BLaER1 treated with 17β-estradiol and CSF1 and Interleukin-3, amounts not matched to agents 10 nM and 100 nM (cell line): ENCODE measurements at regions not wholly inside any gene's neighbourhood (a gene's known extent, or its start where the extent isn't known, plus 50 kb on each side); places are given as distances from the start of the nearest gene placed in this dataset.

Experiments
- H3K27ac ChIP-seq, 11 experiments: shearing (Covaris generic); formaldehyde crosslinking; 2 replicates each; pipeline ENCODE4 v1.8.1; 2022
- H3K27me3 ChIP-seq, 11 experiments: shearing (Covaris generic); formaldehyde crosslinking; 2 replicates each; pipeline ENCODE4 v1.8.1; 2022
- H3K36me3 ChIP-seq, 11 experiments: shearing (Covaris generic); formaldehyde crosslinking; 2 replicates each; pipeline ENCODE4 v1.8.1; 2022
- H3K4me1 ChIP-seq, 10 experiments: shearing (Covaris generic); formaldehyde crosslinking; 2 replicates each; pipeline ENCODE4 v1.8.1; 2022
- H3K4me2 ChIP-seq, 11 experiments: shearing (Covaris generic); formaldehyde crosslinking; 2 replicates each; pipeline ENCODE4 v1.8.1; 2022
- H3K4me3 ChIP-seq, 10 experiments: shearing (Covaris generic); formaldehyde crosslinking; 2 replicates each; pipeline ENCODE4 v1.8.1; 2022
- H3K9ac ChIP-seq, 11 experiments: shearing (Covaris generic); formaldehyde crosslinking; 2 replicates each; pipeline ENCODE4 v1.8.1; 2022
- H3K9me3 ChIP-seq, 11 experiments: shearing (Covaris generic); formaldehyde crosslinking; replicated peaks in 1 of 11; 2 replicates each; pipeline ENCODE4 v1.8.1; 2022
- H4K20me1 ChIP-seq, 11 experiments: shearing (Covaris generic); formaldehyde crosslinking; 2 replicates each; pipeline ENCODE4 v1.8.1; 2022
- Cebpa-rat ChIP-seq, 11 experiments: shearing (Covaris generic); IDR thresholded peaks; 2 replicates each; pipeline ENCODE4 v1.8.1; 2022

DNA sequence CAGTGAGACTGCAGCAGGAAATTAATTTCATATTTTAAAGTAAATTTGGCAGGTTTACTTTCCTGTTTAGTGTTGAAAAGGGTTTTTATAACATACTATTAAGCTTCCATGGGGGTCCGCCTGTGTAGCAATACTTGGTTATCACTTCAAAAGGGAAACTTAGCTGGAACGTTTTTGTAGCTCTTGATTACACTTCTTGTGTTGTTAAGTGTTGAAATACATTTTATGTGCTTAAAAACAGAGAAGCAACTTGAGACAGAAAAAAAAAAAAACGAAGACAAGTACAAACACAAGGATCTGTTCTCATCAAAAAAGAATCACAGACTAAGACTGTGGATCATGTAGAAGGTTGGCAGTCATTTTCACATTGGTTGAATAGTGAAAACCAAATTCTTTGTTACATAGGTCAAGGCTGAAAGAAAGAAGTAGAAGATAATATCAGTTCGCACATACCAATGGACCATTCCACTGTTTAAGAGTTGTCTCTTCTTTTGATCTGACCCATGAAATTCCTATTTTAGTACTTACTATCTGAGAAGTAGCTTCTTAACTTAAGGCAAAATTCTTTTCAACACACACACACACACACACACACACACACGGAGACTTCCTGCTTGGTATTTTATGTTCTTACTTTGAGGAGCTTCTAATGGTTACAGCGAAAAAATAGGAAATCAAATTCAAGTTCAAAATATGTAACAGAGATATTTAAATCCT is 113.9 kb upstream of the SLC35B3 start:
- Histone ChIP-seq H3K27ac (no peak overlapping the region), H3K4me1 (no peaks in the 10 kb centered on the region), H4K20me1 (no peaks in the 10 kb centered on the region), H3K36me3 (no peaks in the 10 kb centered on the region), H3K4me3 (no peak overlapping the region), H3K4me2 (no peak overlapping the region), H3K9ac (no peak overlapping the region), H3K27me3 (no peaks in the 10 kb centered on the region), H3K9me3 (no peaks in the 10 kb centered on the region)
- TF ChIP-seq Cebpa-rat (IDR thresholded peaks at IDR 0.05): no peak

DNA sequence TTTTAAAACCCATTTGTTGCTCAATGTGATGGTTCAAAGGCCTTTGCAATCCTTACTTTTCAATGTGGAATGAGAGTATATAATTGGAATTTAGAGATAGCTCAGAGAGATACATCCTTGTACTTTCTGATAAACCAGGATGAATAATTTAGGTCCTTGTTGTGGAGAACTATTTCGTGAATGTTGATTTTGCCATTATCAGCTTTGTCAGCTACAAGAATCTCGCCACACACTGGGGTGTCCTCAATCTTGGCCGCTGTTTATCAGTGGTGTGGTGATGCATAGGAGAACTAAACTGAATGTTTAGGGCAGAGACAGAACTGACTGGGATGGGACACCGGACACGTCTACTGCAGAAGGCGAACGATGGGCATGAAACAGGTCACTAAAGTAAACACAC is 111.2 kb upstream of the SLC35B3 start:
- Histone ChIP-seq H4K20me1 (no peaks in the 10 kb centered on the region), H3K9me3 (no peaks in the 10 kb centered on the region), H3K9ac (no peak overlapping the region), H3K27ac (no peak overlapping the region), H3K4me3 (no peak overlapping the region), H3K4me1 (no peaks in the 10 kb centered on the region), H3K4me2 (no peak overlapping the region), H3K36me3 (no peaks in the 10 kb centered on the region), H3K27me3 (no peaks in the 10 kb centered on the region)
- no peak for TF ChIP-seq Cebpa-rat (IDR thresholded peaks at IDR 0.05)

DNA sequence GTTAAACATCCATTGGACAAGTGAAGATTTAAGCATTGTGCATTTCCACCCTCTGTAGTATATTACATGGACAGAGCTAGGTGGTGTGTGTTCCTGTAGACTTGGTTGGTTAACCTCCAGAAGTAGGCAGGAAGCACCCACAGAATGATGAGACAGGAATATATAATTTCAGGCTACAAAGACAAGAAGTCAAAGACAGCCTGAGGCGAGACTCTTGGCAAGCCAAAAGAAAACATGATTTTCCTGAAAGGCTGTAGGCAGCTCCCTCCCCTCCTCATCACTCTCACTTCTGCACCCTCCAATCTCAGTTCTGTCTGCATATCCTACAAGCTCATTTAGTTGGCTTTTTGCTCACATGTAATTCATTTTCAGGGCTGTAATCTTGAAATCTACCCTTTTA is 110.0 kb upstream of the SLC35B3 start:
- H3K9ac ChIP-seq: no peak overlapping the region
- H3K36me3 ChIP-seq: no peaks in the 10 kb centered on the region
- H3K9me3 ChIP-seq: peaks cover 6 to 8% (median 7%) of the 10 kb centered on the region in 11 experiments
- TF ChIP-seq Cebpa-rat (IDR thresholded peaks at IDR 0.05): no peak
- no peak overlapping the region for H3K27ac ChIP-seq
- no peak overlapping the region for H3K4me3 ChIP-seq
- H3K27me3 ChIP-seq: no peaks in the 10 kb centered on the region
- H4K20me1 ChIP-seq: no peaks in the 10 kb centered on the region
- no peak overlapping the region for H3K4me2 ChIP-seq
- no peaks in the 10 kb centered on the region for H3K4me1 ChIP-seq

DNA sequence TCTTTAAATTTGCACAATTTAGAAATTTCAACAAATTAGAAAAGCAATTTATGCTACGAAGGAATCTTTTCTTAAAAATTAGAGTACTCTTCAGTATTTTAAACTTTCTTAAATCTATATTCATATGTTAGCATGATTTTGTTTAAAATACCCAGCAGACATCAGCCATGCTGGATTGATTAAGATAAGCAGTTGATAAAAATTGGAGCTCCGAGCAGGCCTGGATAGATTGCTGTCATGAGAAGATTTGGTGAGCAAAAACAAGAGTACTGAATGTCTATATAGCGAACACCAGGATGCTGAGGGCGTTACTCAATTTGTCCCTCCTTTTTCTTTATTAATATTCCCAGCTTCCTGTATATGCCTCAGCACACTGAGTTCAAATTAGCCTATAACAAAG is 108.4 kb upstream of the SLC35B3 start:
- H3K9me3 ChIP-seq: peaks cover 11 to 13% (median 11%) of the 10 kb centered on the region in 11 experiments
- no peak for TF ChIP-seq Cebpa-rat (IDR thresholded peaks at IDR 0.05)

DNA sequence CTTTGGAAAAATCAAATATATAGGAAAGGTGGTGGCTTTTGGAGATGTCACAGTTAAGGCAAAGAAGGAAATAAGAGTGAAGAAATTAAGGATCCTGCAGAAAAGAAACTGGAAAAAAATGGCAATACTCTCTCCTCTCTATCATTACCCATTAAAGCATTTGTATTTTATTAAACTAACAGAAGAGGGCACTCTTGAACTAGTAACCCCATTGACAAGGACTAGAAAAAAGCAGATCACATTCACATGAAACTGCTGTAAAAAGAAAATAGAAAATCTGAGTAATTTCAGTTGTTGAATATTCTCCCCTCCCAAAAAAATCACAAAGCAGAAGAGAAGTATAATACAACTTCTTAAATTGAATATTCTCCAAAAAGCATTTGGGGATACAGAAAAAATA is 104.1 kb upstream of the SLC35B3 start:
- peaks cover 11 to 13% (median 11%) of the 10 kb centered on the region in 11 experiments for H3K9me3 ChIP-seq
- H3K36me3 ChIP-seq: no peaks in the 10 kb centered on the region
- H3K4me3 ChIP-seq: no peak overlapping the region
- no peak overlapping the region for H3K27ac ChIP-seq
- no peaks in the 10 kb centered on the region for H3K4me1 ChIP-seq
- H3K4me2 ChIP-seq: no peak overlapping the region
- no peaks in the 10 kb centered on the region for H3K27me3 ChIP-seq
- H4K20me1 ChIP-seq: no peaks in the 10 kb centered on the region
- no peak overlapping the region for H3K9ac ChIP-seq
- TF ChIP-seq Cebpa-rat (IDR thresholded peaks at IDR 0.05): no peak

More for the DNA sequence above, 108.4 kb upstream of the SLC35B3 start:
- Histone ChIP-seq H3K4me1 (no peaks in the 10 kb centered on the region), H3K27ac (no peak overlapping the region), H4K20me1 (no peaks in the 10 kb centered on the region), H3K27me3 (no peaks in the 10 kb centered on the region), H3K36me3 (no peaks in the 10 kb centered on the region), H3K4me3 (no peak overlapping the region), H3K9ac (no peak overlapping the region), H3K4me2 (no peak overlapping the region)

DNA sequence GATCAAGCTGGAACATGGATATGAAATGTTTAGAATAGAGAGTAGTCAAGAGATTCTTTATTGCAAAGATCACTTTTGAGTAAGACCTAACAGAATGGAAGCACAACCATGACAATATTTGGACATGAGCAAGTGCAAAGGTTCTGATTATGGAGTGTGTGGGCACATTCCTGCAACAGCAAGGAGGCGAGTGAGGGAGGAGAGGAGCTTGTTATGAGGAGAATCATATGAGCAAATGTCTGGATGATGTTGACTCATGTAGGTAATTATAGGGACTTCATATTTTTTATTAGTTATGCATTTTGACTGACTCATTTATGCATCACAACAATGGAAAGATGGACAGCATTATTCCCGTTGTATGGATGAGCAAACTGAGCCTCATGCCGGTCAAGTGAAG is 100.8 kb upstream of the SLC35B3 start:
- H3K27ac ChIP-seq: no peak overlapping the region
- no peak overlapping the region for H3K4me2 ChIP-seq
- H4K20me1 ChIP-seq: no peaks in the 10 kb centered on the region
- no peak overlapping the region for H3K9ac ChIP-seq
- H3K36me3 ChIP-seq: no peaks in the 10 kb centered on the region
- H3K4me1 ChIP-seq: no peaks in the 10 kb centered on the region
- no peak for TF ChIP-seq Cebpa-rat (IDR thresholded peaks at IDR 0.05)
- H3K4me3 ChIP-seq: no peak overlapping the region
- H3K27me3 ChIP-seq: no peaks in the 10 kb centered on the region
- peaks cover 11 to 16% (median 12%) of the 10 kb centered on the region in 11 experiments for H3K9me3 ChIP-seq

DNA sequence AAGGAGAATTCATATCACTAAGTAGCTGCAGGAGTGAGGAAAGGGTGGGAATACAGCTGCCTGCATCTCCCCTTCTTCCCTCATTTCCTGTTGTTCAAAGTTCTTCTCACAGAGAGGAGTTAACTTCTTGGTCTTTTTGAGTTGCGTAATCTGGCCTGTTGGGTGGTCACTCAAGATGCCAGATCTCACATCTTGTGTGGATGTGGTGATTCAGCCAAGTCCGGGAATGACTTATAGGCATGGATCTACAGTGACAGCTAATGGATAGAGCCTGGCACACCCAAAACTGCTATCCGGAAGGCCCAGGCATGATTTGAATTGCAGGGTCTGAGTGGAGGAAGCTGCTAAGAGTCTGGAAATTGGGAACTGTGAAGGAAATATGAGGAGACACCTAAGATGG is 100.2 kb upstream of the SLC35B3 start:
- no peaks in the 10 kb centered on the region for H3K4me1 ChIP-seq
- TF ChIP-seq Cebpa-rat (IDR thresholded peaks at IDR 0.05): no peak
- H4K20me1 ChIP-seq: no peaks in the 10 kb centered on the region
- H3K27ac ChIP-seq: no peak overlapping the region
- no peak overlapping the region for H3K4me3 ChIP-seq
- peaks cover 6 to 11% (median 7%) of the 10 kb centered on the region in 11 experiments for H3K9me3 ChIP-seq
- H3K27me3 ChIP-seq: no peaks in the 10 kb centered on the region
- no peak overlapping the region for H3K9ac ChIP-seq
- H3K4me2 ChIP-seq: no peak overlapping the region
- H3K36me3 ChIP-seq: no peaks in the 10 kb centered on the region

DNA sequence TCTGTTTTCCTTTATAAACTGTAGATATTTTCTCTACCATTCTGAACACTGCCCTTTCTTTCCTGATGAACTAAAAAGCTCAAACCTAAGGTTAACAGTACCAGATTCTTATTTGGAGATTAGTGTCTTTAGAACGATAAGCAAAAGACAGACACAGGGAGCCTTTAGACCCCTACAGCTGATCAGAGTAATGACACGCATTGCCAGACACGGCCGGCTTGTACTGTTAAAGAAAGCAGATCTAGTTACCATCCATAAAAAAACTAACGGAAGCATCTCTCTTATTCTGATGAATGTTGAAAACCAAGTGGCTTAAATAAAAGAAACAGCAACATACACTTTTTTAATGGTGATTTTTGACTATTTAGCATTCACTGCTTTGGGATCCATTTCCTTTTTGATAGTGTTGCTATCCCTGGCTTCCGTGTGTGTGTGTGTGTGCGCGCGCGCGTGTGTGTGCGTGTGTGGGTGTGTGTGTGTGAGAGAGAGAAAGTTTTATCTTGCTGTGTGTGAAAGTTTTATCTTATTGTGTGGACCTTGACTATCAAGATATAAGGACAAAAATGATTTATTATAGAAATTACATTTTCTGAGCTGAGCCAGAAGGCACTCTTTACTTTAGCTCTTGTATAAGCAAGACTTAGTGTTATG is 95.6 kb upstream of the SLC35B3 start:
- Histone ChIP-seq H3K4me3 (no peak overlapping the region), H3K27ac (no peak overlapping the region), H3K27me3 (no peaks in the 10 kb centered on the region), H3K4me1 (no peaks in the 10 kb centered on the region), H4K20me1 (no peaks in the 10 kb centered on the region), H3K36me3 (no peaks in the 10 kb centered on the region), H3K9me3 (peaks cover 0 to 5% (median 0%) of the 10 kb centered on the region in 11 experiments; a peak in 2 of 22 replicates), H3K9ac (no peak overlapping the region), H3K4me2 (no peak overlapping the region)
- TF ChIP-seq Cebpa-rat (IDR thresholded peaks at IDR 0.05): no peak

DNA sequence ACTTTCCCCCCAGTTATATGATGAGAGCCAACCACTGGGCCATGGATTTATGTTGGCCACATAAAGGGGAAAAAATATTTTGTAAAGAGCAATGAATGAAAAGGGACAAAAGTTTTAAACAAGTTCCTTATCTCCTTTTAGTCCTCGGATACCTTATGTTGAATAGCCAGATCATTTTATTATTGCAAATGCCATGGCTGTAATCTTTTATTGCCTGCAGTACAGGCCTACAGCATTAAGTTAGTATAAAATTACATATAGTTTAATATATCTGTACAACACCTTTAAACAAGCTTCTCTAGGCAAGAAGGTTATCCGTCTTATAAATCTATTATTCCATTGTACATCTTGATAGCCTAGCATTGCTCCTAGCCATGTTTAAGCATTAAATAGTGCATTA is 93.9 kb upstream of the SLC35B3 start:
- Histone ChIP-seq H3K4me3 (no peak overlapping the region), H3K27me3 (no peaks in the 10 kb centered on the region), H3K4me1 (no peaks in the 10 kb centered on the region), H3K4me2 (no peak overlapping the region), H3K27ac (no peak overlapping the region), H4K20me1 (no peaks in the 10 kb centered on the region), H3K36me3 (no peaks in the 10 kb centered on the region), H3K9me3 (peaks cover 0 to 5% (median 0%) of the 10 kb centered on the region in 11 experiments; a peak in 2 of 22 replicates), H3K9ac (no peak overlapping the region)
- TF ChIP-seq Cebpa-rat (IDR thresholded peaks at IDR 0.05): no peak

DNA sequence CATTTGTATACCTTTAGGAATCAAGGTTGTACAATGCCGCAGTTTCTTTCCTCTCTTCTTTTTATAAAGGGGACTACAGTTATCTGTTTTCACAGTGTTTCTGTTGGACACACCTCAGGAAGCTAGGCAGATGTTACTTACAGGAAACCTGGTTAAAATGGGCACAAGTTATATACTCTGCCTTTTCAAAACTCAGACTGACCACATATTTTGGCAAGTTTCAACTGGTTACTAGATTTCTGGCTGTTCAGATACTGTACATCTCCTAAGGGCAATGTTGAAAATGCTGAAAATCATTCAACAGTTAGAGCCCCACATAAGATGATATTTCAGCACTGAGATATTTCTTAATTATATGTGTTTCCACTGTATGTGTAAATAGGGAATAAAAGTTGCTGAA is 92.5 kb upstream of the SLC35B3 start:
- Histone ChIP-seq H3K9ac (no peak overlapping the region), H3K4me3 (no peak overlapping the region), H3K9me3 (peaks cover 0 to 4% (median 0%) of the 10 kb centered on the region in 11 experiments; a peak in 2 of 22 replicates), H3K36me3 (no peaks in the 10 kb centered on the region), H3K27me3 (no peaks in the 10 kb centered on the region), H3K4me2 (no peak overlapping the region), H3K27ac (no peak overlapping the region), H4K20me1 (no peaks in the 10 kb centered on the region), H3K4me1 (no peaks in the 10 kb centered on the region)
- no peak for TF ChIP-seq Cebpa-rat (IDR thresholded peaks at IDR 0.05)
